Glomerular visceral epithelial cell (primary cell): ENCODE measurements at regions not wholly inside any gene's neighbourhood (a gene's known extent, or its start where the extent isn't known, plus 50 kb on each side); places are given as distances from the start of the nearest gene placed in this dataset.
"Not testable (repeated sequence)": the region's sequence is repeated elsewhere in the genome, so short reads cannot be mapped to it uniquely, and the experiment has no call there.

Experiments
- DNase-seq: peaks from one replicate; pipeline ENCODE4 v3.0.0-alpha.2; 2016; ENCODE audit errors: extremely low spot score

DNA sequence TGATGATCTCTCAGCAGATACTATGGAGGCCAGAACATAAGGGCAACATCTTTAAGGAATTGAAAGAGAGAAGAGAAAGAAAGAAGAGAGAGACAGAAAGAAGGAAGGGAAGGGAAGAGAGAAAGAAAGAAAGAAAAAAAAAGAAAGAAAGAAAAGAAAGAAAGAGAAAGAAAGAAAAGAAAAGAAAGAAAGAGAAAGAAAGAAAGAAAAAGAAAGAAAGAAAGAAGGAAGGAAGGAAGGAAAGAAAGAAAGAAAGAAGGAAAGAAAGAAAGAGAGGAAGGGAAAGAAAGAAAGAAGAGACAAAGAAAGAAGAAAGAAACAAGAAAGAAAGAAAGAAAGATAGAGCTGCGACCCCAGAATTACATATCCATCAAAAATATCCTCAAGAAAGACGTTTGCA, 124.9 kb downstream of the CPZ start:
- not testable (repeated sequence) for DNase-seq

GRCh38 chr4:8710946-8711345, 118.4 kb downstream of the CPZ start:
- no peak for DNase-seq

- no peak for DNase-seq
Measured at GRCh38 chr4:8710416-8710815, 117.9 kb downstream of the CPZ start.

DNA sequence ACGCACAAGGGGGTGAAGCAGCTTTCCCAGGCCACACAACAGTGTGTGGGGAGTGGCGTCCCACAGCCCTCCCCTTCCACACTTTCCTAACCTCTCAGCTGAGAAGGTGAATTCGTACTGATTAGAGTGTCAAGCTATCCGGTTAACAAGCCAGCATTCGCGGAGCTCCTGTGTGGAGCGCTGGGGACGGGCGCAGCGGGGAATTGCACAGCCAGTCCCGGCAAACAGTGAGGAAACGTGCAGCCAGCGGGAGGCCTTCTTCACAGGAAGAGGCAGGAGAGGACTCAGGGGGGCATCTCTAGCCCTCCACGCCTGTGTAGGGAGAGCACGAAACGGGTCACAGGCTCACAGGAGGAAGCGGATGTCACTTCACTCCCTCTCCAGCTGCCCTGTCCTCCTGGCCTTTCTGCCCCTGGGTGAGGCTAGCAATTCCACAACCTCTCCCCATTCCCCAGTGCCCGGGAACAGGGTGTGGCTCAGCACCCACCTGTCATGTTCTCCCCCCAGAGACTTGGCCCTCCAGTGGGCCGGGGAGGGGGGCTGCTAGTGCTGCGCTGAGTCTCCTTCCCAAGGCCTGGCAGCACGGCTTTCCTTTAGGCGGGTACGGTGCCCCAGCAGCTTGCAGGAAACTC, 117.3 kb downstream of the CPZ start:
- DNase-seq, result no peak

DNA sequence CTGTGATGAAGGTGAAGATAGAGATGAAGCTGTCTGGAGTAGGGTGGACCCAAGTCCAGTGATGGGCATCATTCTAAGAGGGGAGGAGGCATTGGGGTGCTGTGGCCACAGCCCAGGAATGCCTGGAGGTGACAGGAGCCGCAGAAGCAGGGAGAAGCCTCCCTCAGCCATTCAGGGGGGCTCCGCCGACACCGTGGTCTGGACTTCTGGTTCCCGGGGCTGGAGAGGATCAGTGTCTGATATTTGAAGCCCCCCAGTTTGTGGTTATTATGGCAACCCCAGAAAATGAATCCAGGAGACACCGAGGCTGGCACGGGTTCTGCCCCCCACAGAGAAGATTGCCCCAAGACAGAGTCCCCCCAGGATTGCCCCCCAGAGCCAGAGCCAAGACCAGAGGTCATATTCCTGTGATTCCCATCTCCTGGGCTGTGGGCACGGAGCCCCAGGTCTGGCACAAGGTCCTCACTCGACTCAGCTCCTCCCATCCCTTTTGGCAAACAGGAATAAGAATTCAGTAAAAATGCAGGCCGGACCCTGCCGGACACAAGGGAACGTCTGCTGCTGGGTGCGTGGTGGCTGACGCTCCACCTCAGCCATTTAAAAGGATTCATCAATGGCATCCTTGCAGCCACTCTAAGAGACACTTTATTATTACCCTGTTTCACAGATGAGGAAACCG, 116.6 kb downstream of the CPZ start:
- DNase-seq, result no peak

- no peak for DNase-seq
Measured at GRCh38 chr4:8708401-8709021, 115.9 kb downstream of the CPZ start.

GRCh38 chr4:8707045-8707781, 114.6 kb downstream of the CPZ start:
- no peak for DNase-seq

- DNase-seq, result no peak
Measured at GRCh38 chr4:8706216-8707044, 113.9 kb downstream of the CPZ start.

GRCh38 chr4:8705161-8706145, 112.9 kb downstream of the CPZ start:
- no peak for DNase-seq

GRCh38 chr4:8704632-8705031, 112.1 kb downstream of the CPZ start:
- DNase-seq, result no peak

GRCh38 chr4:8703857-8704495, 111.4 kb downstream of the CPZ start:
- DNase-seq, result no peak

- DNase-seq, result no peak
Measured at GRCh38 chr4:8703401-8703696, 110.8 kb downstream of the CPZ start.

DNA sequence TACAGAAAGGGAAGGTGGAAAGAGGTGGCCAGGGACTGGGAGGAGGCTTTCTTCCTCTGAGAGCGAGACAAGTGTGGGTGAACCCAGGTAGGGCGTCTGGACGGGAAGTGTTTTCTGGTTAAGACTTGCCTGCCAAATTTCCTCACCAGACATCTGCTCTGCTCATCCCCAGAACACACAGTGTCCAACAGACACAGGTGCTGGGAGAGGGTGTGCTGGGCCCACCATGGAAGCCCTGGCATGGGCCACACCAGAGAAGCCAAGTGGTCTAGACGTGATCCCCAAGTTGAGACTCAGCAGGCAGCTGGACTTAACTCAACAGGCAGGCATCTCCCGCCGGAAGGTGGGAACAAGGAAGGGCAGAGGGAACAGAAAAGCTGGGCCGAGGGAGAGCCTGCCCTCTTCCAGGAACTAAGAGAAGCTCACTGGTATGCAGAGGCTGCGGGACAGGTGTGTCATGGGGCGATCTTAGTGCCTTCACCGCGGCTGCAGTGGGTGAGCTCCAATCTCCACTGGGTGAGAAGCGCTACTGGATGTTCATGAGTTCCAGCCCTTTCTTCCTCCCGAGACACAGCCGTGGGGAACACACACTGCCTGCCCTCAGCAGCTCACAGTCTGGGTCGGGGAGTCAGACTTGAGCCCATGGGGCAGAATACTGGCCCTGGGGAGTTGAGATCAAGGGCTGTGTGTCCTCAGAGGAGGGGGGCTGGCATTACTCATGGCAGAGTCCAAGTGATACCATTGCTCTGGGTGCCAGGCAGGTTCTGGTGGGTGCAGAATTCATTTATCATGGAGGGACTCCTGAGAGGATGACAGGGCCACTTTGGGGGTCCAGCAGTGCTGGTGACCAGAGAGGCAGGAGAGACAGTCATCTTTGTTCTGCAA, 110.2 kb downstream of the CPZ start:
- DNase-seq, result no peak

GRCh38 chr4:8702020-8702495, 109.5 kb downstream of the CPZ start:
- DNase-seq, result no peak

DNA sequence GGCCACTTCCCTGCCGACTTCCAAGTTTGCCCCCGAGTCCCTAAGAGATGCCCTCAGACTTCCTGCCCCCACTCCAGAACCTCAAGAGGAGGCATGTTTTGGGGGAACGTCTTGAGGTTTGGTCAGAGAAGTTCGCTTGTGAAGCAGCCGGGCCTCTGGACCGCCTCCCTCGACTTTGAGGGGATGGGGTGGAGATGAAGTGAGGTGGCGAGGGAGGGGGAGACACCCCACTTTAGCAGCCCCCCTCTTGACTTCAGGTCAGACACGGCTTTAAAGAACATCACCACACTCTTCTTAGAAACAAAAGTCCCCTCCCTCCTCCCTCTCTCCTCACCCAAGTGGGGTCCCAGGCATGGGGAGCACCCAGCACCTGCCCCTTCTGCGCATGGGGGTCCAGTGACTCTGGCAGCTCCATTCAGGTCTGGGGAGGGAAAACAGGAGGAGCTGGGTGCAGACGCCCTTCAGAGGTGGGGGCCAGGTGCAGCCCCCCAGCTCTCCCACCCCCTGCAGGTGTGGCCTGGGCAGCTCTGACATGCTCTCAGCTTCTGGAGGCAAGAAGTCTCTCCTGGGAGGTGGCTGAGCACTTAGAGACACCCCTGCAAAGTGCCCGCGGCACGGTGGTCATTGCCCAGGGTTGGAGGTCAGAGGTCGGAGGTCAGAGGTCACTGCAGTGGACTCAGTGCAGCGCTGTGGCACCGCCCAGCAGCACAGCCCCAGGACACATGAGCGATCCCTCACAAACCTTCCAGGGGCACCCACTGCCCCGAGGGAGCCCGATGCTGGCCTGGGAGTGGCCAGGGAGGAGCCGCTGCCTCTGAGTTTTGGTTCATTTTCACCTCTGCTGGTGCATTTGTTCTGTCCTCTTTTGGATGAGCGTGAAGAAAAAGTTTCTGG, 108.8 kb downstream of the CPZ start:
- DNase-seq, result no peak

- no peak for DNase-seq
Measured at GRCh38 chr4:8700531-8700930, 108.0 kb downstream of the CPZ start.

DNA sequence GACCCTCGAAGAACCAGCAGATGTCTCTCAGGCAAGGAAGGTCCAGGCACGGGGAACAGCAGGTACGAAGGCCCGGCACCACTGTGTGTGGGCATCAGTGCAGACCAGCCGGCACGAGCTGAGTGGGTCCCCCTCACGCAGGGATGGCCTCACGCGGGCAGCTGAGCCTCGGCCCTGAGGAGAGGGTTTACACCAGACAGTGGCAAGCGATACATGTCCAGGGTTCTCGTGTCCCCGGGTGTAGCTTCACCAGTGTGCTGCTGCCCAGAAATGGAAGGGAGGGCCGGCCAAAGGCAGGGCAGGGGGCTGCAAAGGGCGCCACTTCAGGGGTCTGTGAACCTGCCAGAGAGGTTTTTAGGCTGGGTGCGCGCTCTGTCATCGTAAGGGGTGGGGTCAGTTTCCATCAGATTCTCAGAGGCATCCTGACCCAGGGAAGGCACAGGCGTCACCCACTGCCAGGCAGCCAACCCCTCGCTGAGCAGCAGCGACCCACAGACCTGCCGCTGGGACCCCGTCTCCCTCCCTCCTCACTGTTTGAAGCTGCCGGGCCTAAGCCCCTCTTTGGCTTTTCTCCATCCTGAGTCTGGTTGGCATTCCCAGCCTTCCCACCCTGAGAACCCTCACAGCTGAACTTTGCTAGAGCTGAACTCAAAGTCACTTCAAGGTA, 107.0 kb downstream of the CPZ start:
- no peak for DNase-seq

DNA sequence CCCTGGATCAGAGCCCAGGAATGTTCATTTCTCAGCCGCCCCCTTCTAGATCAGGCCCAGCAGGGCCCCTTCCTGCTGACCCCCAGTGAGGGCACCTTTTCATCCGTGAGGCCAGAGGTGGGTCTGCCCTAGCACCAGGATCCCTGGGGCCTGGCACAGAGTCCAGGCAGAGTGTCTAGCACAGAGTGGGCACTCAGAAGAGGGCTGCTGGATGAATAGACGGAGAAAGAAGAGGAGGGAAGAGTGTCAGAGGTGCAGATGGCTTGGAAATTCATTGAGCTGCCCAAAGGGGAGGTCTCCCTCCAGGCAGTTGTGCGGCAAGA, 106.5 kb downstream of the CPZ start:
- no peak for DNase-seq
